D721Med (cell line): ENCODE measurements at regions not wholly inside any gene's neighbourhood (a gene's known extent, or its start where the extent isn't known, plus 50 kb on each side); places are given as distances from the start of the nearest gene placed in this dataset.

Source experiments
- DNase-seq: peaks from one replicate; pipeline ENCODE4 v3.0.0; 2011; ENCODE audit warnings: low spot score; ENCODE audit not compliant: insufficient read length
- FAIRE-seq: peaks from 2 replicates; lab custom pipeline; 2011; peaks lifted over from hg19 to GRCh38; lab: Jason Lieb, UNC
- TF ChIP-seq, protein P1 (sequence below): IDR thresholded peaks from 2 replicates; pipeline ENCODE4 v1.5.1; 2012; ENCODE audit warnings: mild to moderate bottlenecking, control low read depth; ENCODE audit not compliant: insufficient read depth; ENCODE audit errors: missing control alignments

DNA sequence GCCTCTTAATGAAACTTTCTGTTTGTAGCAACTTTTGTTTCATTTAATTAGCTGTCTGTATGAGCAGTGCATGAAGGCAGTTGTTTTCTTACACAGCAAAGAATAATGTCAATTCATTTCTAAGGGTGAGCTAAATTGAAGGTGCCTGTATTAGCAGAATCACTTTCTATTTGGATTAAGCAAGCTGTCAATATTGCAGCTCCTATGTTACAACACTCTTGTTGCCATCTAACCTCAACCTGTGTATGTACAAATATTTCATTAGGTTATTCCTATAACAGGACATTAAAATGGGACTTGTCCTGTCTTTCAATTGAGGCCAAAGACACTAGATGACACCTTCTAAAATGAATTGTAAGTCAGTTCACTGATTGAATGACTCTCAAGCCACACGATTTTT, 647.5 kb downstream of the UTRN start:
- TF ChIP-seq, protein P1, sequence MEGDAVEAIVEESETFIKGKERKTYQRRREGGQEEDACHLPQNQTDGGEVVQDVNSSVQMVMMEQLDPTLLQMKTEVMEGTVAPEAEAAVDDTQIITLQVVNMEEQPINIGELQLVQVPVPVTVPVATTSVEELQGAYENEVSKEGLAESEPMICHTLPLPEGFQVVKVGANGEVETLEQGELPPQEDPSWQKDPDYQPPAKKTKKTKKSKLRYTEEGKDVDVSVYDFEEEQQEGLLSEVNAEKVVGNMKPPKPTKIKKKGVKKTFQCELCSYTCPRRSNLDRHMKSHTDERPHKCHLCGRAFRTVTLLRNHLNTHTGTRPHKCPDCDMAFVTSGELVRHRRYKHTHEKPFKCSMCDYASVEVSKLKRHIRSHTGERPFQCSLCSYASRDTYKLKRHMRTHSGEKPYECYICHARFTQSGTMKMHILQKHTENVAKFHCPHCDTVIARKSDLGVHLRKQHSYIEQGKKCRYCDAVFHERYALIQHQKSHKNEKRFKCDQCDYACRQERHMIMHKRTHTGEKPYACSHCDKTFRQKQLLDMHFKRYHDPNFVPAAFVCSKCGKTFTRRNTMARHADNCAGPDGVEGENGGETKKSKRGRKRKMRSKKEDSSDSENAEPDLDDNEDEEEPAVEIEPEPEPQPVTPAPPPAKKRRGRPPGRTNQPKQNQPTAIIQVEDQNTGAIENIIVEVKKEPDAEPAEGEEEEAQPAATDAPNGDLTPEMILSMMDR, result no peak
- no peak for FAIRE-seq
- DNase-seq, result no peak

DNA sequence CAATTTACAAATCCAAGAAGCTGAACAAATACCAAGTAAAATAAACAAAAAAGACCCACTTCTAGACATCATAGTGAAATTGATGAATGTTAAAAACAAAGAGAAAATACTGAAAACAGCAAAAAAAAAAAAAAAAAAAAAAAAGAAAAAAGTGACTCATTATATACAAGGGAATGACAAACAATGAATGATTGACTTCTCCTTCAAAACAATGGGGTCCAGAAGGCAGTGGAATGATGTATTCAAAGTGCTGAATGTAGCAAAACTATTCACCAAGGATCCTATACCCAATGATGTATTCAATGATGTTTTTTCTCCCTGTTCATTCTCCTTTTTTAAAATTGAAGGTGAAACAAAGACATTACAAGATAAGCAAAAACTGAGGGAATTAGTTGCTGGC, 650.0 kb downstream of the UTRN start:
- no peak for FAIRE-seq
- DNase-seq, result no peak
- TF ChIP-seq, protein P1, result no peak

DNA sequence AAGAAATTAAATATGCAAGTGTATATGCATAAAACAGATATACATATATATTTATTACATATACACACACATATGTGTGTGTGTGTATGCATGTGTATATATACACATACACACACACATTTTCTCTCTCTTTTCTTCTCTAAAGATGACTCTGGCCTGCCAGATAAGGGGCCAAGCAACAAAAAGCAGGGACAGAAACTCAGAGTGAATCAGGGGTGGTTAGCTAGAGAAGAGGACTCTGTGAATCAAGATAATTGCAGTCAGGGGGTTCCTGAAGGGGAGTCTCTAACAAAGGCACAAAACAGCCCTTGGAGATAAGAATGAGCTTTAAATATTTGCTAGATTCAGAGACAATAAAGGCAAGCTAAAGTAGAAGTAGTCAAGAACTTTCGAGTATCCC, 650.5 kb downstream of the UTRN start:
- FAIRE-seq, result no peak
- DNase-seq, result no peak

DNA sequence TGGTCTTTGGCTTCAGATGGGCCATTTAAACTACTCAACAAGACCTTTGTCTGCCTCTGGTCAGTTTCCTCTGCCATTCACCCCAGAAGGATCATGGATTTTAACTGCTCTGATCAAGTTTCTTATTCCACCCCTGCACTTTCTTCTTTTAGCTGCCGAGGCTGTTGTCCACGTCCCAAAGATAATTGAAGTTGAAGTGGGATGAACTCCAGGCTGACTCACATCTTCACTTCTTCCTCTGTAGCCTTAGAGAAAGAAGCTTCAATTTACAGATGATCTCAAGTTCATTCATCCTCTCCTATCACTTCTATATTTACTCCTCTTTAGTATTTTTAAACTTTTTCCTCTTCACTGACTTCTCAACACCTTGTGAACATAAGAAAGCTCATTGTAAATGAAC, 651.6 kb downstream of the UTRN start:
- DNase-seq (no peak), FAIRE-seq (no peak)
- TF ChIP-seq, protein P1, result no peak

More for the DNA sequence above, 650.5 kb downstream of the UTRN start:
- TF ChIP-seq, protein P1, result no peak

DNA sequence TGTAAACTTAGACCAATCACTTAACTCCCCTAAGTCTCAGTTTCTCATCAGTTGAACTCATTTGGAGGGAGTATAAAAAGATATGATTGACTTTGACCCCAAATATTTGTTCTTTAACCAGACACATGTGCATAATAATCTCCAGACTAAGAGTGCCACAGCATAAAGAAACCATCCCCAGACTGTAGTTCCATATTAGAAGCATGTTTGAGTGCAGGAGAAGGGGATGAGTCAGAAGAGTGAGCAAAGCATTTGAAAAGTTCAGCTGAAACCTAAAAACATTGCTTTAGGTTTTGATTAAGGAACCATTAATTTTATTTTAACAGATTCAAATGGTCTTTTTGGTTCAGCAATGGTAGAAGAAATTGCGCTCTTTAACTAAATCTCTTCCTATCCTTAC, 654.8 kb downstream of the UTRN start:
- no peak for DNase-seq
- no peak for FAIRE-seq
- TF ChIP-seq, protein P1, result no peak

DNA sequence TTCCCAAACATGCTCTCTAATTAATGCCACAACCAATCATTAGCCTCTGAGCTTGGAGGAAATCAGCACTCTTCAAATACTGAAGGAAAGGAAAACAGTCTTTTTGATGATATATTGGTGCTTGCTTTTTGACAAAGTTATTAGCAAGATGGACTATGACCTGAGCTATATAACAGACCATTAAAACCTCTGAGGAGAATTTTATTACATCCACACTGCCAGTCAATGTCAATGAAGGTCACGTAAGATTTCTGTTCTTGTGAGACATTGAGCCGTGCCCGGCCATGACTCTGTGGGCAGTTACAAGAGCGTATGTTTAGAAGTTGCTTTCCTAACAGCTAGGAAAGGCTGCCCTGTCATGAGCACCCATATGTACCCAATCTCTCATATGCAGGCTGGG, 659.0 kb downstream of the UTRN start:
- FAIRE-seq, result no peak
- TF ChIP-seq, protein P1, result no peak
- no peak for DNase-seq

DNA sequence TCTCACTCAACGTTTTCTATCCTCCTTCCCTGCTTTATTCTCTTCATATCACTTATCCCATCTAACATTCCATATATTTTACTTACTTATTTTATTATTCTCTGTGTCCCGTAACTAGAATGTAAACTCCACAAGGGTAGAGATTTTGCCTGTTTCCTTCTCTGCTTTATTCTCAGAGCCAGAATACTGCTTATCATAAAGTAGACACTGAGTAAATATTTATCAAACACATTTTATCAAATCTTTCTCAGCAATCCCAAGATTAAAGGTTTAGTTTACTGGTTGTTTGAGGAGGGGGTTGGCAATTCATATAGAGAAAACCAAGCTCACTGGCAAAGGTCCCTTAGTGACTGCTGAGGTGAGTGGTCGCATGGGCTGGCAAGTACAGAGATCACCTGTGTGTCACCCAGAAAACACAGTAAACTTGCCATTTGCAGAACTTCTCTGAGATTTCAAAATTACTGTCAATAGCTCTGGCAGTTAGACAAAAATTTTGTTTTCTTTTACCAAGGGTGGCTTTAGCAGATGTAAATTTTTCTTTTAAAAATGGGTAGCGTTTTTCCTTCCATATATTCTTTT, 662.4 kb downstream of the UTRN start:
- DNase-seq (no peak), FAIRE-seq (no peak)
- TF ChIP-seq, protein P1, result no peak
